ENCODE measurements at regions not wholly inside any gene's neighbourhood (a gene's known extent, or its start where the extent isn't known, plus 50 kb on each side); places are given as distances from the start of the nearest gene placed in this dataset.

GRCh38 chr5:5752844-5753243, 330.4 kb downstream of the ICE1 start:
- no peaks in the 10 kb centered on the region for H3K4me1 ChIP-seq (ENCODE audit: control insufficient read depth, insufficient read depth, low read length)
- H3K36me3 ChIP-seq (ENCODE audit: control insufficient read depth, insufficient read depth, low read length): no peaks in the 10 kb centered on the region
- DNase-seq: no peak
- no peaks in the 10 kb centered on the region for H3K9me3 ChIP-seq (ENCODE audit: control insufficient read depth, low read length)
- Mint-ChIP-seq H3K27me3 (ENCODE audit: insufficient read depth) (no peaks in the 10 kb centered on the region), H3K9me3 (no peaks in the 10 kb centered on the region), H3K4me1 (no peaks in the 10 kb centered on the region), H3K4me3 (no peak overlapping the region), H3K36me3 (ENCODE audit: low read depth) (no peaks in the 10 kb centered on the region), H3K27ac (no peak overlapping the region)
- no peaks in the 10 kb centered on the region for H3K27me3 ChIP-seq (ENCODE audit: control insufficient read depth, insufficient read depth, low read length, poor library complexity, severe bottlenecking)
- no peak overlapping the region for H3K9ac ChIP-seq (ENCODE audit: extremely low read depth, low read length, poor library complexity, severe bottlenecking)
- no peak overlapping the region for H3K4me3 ChIP-seq (ENCODE audit: low read length)
- WGBS, 2 experiments (ENCODE audit: insufficient coverage in 1 of 2, insufficient read length in 1 of 2): 79 to 90% methylated on average over 1 to 2 of the region's 2 CpGs
- TF ChIP-seq CTCF (conservative IDR thresholded peaks at IDR 0.05): no peak
- no peak overlapping the region for H3K27ac ChIP-seq (ENCODE audit: low read depth, low read length)

GRCh38 chr5:5751987-5752386, 329.5 kb downstream of the ICE1 start:
- Mint-ChIP-seq H3K27me3 (ENCODE audit: insufficient read depth) (no peaks in the 10 kb centered on the region), H3K4me3 (no peak overlapping the region), H3K36me3 (ENCODE audit: low read depth) (no peaks in the 10 kb centered on the region), H3K27ac (no peak overlapping the region), H3K4me1 (no peaks in the 10 kb centered on the region), H3K9me3 (no peaks in the 10 kb centered on the region)
- Histone ChIP-seq H3K27me3 (ENCODE audit: control insufficient read depth, insufficient read depth, low read length, poor library complexity, severe bottlenecking) (no peaks in the 10 kb centered on the region), H3K27ac (ENCODE audit: low read depth, low read length) (no peak overlapping the region), H3K9me3 (ENCODE audit: control insufficient read depth, low read length) (no peaks in the 10 kb centered on the region), H3K4me1 (ENCODE audit: control insufficient read depth, insufficient read depth, low read length) (no peaks in the 10 kb centered on the region), H3K4me3 (ENCODE audit: low read length) (no peak overlapping the region), H3K36me3 (ENCODE audit: control insufficient read depth, insufficient read depth, low read length) (no peaks in the 10 kb centered on the region), H3K9ac (ENCODE audit: extremely low read depth, low read length, poor library complexity, severe bottlenecking) (no peak overlapping the region)
- no peak for DNase-seq
- WGBS, 2 experiments (ENCODE audit: insufficient coverage in 1 of 2, insufficient read length in 1 of 2): 66 to 76% methylated on average over 5 to 7 of the region's 7 CpGs
- TF ChIP-seq CTCF (conservative IDR thresholded peaks at IDR 0.05): no peak

GRCh38 chr5:5751498-5751897, 329.0 kb downstream of the ICE1 start:
- H3K36me3 Mint-ChIP-seq (ENCODE audit: low read depth): no peaks in the 10 kb centered on the region
- Histone ChIP-seq H3K36me3 (ENCODE audit: control insufficient read depth, insufficient read depth, low read length) (no peaks in the 10 kb centered on the region), H3K27me3 (ENCODE audit: control insufficient read depth, insufficient read depth, low read length, poor library complexity, severe bottlenecking) (no peaks in the 10 kb centered on the region), H3K27ac (ENCODE audit: low read depth, low read length) (no peak overlapping the region), H3K9ac (ENCODE audit: extremely low read depth, low read length, poor library complexity, severe bottlenecking) (no peak overlapping the region), H3K4me1 (ENCODE audit: control insufficient read depth, insufficient read depth, low read length) (no peaks in the 10 kb centered on the region), H3K9me3 (ENCODE audit: control insufficient read depth, low read length) (no peaks in the 10 kb centered on the region), H3K4me3 (ENCODE audit: low read length) (no peak overlapping the region)
- no peak overlapping the region for H3K4me3 Mint-ChIP-seq
- no peak for DNase-seq
- TF ChIP-seq CTCF (conservative IDR thresholded peaks at IDR 0.05): no peak
- H3K9me3 Mint-ChIP-seq: peaks cover 3% of the 10 kb centered on the region
- no peak overlapping the region for H3K27ac Mint-ChIP-seq
- WGBS, 2 experiments (ENCODE audit: insufficient coverage in 1 of 2, insufficient read length in 1 of 2): 95 to 100% methylated on average over 2 to 3 of the region's 4 CpGs
- no peaks in the 10 kb centered on the region for H3K4me1 Mint-ChIP-seq
- H3K27me3 Mint-ChIP-seq (ENCODE audit: insufficient read depth): no peaks in the 10 kb centered on the region
